NCI-H345 (cell line): ENCODE measurements at regions not wholly inside any gene's neighbourhood (a gene's known extent, or its start where the extent isn't known, plus 50 kb on each side); places are given as distances from the start of the nearest gene placed in this dataset.

Experiments
- DNase-seq: peaks from one replicate; lab custom pipeline; 2025; lab: John Stamatoyannopoulos, UW

DNA sequence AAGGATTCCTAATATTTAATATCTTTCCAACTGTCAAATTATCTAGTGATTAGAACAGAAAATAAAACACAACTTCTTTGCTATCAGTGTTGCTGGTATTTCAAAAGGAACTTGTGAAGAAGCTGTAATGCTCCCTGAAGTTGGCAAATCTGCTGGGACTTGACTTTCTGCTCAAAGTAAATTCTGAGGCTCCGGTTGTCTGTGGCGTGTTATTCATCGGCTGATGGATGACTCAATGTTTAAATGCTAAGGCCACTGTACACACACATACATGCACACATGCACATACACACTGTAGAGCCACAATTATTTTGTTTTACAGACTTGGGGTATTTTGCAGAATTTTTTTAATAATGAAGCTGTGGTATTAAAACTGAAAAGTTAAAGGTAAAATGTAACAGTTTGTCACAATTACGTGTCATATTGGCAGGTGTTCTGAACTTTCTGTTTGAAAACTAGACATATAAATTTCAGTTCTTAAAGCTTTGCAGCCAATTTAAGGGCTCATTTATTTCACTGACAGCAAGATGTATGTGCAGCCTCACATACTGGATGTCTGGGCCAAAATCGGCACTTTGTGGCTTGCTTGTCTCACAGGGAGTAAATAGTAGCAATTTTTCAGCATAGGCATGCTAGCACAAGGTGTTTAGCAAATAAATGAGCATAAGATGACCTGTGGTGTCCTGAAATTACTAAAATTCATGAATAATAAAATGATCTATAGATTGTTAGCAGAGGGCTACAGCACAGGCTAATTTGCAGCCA is 1691.7 kb upstream of the PCDH20 start:
- no peak for DNase-seq

DNA sequence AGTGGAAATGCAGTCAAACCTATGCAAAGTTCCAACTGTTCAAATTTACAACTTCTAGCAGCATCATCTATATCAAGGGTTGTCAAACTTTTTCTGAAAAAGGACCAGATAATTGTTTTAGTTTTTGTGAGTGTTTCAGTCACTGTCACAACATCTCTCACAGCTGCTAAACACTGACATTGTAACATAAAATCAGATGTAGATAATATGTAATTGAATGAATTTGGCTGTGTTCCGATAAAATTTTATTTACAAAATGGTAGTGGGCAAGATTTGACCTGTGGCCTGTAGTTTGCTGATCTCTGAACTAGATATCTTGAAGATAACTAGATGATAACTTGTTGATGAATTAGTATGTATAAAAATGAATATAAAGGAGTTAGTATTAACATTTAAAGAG is 1679.1 kb upstream of the PCDH20 start:
- no peak for DNase-seq

DNA sequence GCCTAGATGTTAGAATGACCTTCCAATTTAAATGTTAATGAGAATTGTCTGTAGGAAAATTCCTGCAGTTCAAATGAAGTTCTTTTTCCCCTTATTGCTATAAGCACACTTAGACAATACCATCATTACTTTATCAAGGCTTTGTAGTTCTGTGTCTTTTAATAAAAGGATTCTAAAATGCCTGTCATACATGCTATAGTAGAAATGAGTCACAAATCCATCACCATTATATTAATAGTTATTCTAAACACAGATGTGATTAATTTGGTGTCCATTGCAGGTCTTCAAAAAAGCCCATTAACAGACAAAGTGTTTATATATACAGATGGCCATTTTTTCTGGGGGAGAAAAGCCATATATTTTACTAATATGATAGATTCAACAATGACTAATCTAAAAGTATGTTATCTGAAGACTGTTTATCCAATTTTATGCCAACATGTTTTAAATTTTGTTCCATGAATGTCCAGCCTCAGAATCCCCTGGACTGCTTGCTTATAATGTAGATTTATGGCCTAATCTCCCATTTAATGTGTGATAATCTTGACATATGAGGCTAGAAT is 1678.3 kb upstream of the PCDH20 start:
- DNase-seq, result no peak

DNA sequence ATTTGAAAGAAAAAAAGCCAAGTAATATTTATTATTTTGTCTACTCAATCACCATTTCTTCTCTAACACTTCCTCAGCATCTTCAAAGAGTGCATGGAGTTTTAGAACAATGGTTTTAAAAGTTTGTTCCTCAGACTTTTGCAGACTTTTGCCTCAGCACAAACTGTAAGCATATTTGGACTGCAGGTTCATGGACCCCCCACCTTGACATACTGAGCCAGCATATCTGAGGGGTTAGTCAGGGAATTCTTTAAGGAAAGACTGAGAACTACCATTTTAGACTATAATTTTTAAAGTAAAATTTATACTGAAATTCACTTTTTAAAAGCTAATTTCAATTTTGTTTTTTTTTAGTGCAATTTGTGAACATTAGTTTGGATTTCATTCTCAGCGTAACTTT is 1676.8 kb upstream of the PCDH20 start:
- DNase-seq, result no peak

DNA sequence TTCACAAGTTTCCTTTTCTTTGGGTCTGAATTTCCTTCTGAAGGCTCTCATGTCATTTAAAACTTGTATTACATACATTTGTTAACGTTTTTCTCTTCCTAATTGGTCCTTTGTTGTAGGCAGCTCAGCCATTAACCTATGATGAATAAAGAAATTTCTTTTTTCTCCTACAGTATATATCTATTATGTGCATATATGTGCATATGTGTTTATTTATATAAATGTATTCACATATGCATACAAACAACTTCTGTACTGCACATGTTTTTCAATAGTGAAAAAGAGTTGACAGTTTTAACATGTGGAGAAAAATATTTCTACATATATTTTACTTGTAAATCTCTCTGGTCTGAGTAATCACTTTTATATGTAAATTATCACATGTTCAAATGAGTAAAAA is 1674.9 kb upstream of the PCDH20 start:
- no peak for DNase-seq

DNA sequence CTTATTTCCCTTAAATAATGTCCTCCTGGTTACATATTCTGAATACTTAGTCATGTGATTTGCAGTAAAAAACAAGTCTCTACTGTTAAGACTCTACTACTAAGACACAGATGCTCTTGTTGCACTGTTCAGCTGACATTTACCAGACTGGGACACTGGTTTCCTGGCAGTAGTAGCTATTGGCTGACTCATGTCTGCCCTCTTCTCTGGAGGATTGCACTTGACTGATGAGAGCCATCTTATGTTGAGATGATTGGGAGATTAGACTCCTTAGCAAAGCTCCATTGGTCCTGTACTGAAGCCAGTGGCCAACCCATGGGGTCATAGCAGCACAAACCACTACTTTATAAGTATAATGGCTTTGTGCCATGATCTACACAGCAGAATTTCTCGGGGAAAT is 1672.6 kb upstream of the PCDH20 start:
- DNase-seq, result no peak

DNA sequence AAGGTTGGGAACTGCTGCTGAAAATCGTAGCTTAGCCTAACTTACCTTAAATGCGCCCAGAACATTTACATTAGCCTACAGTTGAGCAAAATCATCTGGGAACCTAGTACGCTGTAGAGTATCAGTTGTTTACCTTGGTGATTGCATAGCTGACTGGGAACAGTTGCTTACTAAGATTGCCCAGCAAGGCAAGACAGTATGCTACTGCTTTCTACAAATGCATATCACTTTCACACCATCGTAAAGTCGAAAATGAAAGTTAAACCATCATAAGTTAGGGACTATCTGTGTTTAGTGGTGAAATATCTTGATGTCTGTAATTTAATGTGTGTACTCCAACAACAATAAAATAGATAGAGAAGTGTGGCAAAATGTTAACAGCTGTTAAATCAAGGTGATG is 1670.6 kb upstream of the PCDH20 start:
- DNase-seq, result no peak

DNA sequence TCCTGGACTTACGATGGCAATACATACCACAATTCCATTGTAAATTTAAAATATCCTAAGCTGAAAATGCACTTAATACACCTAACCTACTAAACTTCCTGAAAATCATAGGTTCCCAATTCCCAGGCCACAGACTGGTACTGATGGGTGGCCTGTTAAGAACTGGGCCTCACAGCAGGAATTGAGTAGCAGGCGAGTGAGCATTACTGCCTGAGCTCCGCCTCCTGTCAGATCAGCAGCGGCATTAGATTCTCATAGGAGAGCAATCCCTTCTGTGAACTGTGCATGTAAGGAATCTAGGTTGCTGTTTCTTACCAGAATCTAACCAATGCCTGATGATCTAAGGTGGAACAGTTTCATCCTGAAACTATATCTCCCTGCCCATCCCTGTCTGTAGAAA is 1670.2 kb upstream of the PCDH20 start:
- DNase-seq, result no peak

DNA sequence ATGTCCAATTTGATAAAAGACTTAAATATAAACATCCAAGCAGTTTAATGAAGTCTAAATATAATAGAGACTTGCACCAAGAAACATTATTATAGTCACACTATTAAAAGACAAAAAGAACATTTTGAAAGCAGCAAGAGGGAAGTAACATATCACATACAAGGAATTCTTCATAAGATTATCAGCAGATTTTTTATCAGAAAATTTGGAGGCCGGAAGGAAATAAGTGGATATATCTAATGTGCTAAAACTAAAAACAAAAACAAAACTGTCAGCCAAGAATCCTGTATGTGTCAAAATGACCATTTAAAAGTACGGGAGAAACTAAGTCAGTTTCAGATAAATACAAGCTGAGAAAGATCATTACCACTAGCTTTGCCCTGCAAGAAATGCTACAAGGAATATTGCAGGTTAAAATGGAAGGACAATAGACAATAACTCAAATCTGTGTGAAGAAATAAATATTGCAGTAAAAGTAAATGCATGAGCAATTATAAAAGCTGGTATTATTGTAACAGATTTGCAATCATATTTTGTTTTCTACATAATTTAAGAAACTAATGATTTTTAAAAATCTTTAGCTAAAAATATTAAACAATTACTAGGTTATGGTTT is 1665.9 kb upstream of the PCDH20 start:
- no peak for DNase-seq

DNA sequence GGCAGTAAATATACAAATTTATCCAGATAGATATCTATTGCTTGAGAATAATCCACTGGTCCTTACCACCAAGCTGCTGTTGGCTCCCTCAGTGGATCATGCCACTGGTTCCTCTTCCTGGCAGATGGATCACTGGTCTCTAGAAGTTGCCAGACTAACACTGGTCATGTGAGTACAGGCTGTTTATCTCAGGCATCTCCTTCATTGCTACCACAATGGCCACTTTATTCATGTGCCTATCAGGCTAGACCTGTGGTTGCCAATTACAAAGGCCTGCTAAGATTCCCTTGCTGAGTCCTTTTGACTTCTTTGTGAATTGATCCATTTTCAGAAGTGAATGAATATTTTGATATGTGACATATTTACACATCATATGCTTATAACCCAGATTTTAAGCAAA is 1659.5 kb upstream of the PCDH20 start:
- no peak for DNase-seq

DNA sequence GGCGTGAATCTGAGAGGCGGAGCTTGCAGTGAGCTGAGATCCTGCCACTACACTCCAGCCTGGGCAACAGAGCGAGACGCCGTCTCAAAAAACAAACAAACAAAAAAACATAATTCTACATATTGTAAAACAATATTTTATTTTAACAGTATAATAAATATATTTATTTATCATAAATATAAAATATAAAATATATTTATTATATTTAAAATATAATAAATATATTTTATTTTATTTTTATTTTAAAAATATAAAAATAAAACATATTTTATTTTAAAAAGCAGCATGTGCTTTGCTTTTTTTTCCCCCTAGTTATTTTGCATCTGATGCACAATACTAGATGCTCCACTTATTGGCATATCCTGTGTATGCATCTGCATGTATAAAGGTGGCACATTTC is 1634.6 kb upstream of the PCDH20 start:
- no peak for DNase-seq

DNA sequence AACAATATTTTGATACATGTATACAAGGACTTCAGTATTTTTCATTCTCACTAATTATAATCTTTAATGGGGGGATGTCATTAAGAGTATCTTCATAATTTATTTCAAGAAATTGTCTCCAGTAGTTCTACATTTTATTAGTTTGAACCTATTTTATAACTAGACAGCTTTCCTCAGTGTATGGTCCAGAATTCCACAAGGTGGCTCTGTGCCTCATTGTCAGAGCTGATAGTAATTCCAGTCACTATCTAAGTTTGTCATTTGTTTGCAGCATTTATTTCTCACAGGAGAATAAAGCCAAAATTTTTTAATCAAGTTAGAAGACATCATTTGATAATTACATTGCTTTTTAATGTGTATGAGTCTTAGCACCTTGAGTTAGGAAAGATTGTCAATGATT is 1633.0 kb upstream of the PCDH20 start:
- DNase-seq, result no peak

DNA sequence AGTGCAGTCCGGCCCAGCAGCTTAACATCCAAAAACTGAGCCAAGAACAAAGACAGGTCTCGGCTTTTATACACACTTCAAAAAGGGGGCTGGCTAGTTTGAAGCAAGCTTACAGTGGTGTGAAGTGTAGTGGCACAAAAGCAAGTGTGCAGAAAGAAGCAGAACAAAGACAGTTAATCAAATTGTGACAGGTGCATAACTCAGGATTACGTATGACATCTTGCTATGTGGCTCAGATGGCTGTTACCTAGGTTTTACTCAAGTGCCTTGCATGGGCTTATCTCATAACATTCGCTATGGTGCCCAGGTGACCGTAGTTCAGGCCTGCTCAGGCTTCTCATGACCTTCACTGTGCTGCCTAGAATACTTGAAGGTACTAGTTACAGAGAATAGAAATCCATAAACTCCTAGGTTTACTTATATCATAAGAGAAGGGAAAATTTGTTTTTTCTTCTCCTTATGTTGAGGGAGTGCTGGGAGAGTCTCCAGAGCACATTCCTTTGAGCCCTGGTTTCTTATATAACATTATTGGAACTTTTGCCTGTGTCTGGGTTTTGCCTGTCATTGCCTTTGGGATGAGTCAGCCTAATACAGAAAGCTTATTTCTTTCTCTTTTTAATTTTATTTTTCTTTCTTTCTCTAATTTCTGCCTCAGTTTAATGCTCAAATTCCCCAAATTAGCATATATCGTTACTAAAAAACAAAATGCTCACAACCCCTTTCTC is 1629.1 kb upstream of the PCDH20 start:
- DNase-seq, result no peak

DNA sequence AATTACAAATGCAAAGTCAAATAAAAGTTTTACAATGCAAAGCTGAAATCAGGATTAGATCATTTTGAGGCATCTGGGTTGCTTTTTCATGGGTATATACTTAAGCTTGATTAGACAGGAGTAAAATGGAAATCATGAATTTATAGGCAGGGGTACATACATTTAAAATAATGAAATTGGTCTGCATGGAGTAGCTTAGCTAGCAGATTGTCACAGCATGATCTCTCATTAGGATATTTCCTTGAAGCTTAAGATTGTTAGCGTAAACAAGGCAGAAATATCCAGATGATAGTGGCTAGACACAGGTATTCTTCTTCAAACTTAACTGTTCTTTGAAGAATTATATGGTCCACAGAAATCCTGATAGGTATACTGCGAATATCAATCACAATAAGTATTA is 1627.0 kb upstream of the PCDH20 start:
- no peak for DNase-seq

DNA sequence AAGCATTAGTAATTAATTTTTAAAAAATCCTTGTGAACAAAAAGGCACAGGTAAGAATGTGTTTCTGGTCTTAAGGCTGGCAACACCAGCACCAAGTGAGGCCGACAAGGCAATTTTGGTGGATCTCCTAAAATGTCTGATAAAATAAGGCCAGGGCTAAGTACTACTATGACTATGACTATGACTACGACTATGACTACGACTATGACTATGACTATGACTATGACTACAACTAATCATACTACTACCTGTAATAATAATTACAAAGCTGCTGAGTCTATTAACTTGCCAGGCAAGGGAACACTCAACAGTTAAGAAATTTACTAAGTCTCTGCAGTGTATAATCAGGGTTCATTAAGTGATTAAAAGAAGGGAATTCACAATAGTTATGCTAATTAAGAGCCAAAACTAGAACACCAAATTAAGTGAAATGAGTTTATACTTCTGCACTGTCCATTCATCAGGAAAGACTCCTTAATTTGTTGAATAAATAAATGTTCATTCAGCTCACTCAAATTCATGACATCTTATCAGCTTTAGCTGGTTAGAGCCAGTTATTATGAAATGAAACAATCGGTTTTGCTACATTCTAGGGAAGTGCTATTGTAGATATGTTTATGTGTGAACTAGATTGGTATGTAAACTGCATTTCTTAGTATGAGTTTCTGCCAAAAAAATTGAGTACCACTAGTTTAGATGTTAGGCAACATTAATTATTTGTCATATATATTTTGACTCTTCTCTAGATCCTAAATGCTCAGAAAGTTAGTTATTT is 1626.2 kb upstream of the PCDH20 start:
- no peak for DNase-seq

DNA sequence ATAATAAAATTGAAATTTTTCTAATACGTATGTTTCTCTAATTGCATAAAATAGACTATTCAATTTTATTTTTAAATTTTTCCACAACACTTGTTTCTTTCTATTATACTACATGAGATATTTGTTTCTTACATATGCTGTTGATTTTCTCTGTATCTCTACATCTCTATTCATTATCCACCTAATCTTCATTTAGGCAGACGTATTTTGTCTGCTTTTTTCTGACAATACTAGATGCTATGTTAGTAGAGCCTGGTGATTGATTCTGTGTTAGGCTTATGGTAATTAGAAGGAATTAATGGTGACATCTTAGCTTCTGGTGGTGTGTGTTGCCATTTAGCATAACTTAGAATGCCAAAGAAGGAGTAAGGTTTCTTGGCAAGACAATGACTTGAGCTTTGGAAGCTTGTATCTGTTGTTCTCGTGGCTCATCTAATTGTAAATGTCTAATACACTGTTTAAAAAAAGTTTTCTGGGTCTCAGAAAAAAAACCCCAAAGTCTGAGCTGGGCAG is 1610.7 kb upstream of the PCDH20 start:
- DNase-seq, result no peak

DNA sequence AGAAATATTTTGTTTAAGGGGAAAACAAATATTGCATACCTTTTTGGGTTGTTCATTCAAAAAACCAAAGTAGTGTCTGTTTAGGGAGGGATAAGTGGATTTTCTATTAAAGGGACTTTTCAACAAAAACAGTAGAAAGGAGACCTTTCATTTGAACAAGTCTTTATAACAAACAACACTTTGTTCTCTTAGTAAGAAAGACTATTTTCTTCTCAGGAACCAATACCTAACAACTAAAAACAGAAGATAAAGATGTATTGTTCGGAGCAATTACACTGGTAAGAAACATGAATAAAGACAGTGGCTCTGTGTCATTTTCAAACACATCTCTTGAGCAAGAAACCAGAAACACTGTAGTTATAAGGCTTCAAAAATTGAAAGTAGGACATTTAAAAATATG is 1610.1 kb upstream of the PCDH20 start:
- no peak for DNase-seq

DNA sequence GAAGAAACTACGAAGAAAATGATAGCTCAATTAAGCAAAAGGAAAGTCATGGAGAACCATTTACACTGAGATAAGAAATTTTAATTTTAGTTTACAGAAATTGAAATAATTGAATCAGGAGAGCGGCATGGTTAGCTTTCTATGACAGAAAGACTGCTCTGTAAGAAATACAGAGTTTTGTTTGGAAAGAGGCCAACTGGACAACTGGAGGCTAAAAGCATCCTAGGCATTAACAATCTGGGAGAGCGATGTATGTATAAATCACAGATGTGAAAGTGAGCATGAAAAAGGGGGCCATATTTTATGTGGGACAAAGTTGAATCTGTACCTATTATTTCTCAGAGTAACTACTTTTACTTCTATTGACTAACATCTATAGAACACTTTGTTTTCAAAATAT is 1608.8 kb upstream of the PCDH20 start:
- DNase-seq, result no peak

DNA sequence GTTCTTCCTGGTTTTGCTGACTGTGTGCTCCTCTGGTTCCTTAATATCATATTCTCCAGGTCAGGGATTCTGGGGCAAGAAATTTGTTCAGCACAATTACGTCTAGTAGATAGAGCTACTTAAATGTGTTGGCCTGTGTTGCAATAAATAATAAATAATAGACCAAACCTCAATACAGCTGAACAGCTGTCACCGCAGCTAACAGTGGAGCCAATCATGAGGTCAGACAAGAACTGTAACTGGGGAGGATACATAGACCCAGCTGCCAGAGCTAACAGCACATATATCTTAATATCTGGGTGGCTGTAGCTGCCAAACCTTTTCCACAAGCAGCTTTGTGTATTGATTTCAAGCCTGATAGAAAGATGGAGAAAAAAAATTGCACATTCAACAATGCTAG is 1596.3 kb upstream of the PCDH20 start:
- DNase-seq, result no peak

DNA sequence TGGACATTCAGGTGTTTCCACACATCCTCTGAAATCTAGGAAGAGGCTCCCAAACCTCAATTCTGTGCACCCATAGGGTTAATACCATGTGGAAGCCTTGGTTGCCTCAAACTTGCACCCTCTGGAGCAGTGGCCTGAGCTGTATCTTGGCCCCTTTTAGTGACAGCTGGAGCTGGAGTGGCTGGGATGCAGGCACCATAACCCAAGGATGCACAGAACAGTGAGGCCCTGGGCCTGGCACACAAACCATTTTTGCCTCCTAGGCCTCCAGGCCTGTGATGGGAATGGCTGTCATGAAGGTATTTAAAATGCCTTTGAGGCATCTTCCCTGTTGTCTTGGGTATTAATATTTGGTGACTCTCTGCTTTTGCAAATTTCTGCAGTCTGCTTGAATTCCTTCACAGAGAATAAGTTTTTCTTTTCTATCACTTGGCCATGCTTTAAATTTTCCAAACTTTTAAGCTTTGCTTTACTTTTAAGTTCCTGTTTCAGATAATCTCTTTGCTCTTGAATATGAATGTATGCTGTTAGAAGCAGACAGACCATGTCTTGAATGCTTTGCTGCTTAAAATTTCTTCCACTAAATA is 1594.5 kb upstream of the PCDH20 start:
- DNase-seq, result no peak

DNA sequence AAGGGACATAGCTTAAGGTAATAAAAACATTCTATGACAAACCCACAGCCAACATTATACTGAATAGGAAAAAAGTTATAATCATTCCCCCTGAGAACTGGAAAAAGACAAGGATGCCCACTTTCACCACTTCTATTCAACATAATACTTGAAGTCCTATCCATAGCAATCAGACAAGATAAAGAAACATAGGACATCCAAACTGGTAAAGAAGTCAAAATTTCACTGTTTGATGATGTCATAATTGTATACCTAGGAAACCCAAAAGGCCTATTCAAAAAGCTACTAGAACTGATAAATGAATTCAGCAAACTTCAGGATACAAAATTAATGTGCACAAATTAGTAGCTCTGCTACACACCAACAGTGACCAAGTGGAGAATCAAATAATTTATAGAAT is 1590.0 kb upstream of the PCDH20 start:
- no peak for DNase-seq

DNA sequence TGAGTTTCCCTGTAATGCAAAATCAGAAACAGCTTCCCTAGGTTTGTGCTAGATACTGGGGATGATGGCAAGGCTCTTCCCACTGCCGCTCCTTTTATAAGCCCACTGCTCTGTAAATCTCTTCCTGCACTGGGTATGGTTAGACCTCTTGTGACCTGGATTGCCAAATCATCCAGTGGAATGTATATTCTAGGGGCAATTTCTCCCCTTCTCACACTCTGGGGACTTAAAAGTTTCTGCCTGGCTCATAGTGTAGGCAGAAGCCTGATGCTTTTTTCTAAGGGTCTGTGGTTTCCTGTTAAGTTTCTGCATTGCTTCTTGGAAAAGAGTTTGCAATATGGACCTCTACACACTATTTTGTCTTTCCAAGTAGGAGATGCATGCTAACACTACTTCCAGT is 1582.0 kb upstream of the PCDH20 start:
- DNase-seq, result no peak
